ENCODE measurements at regions not wholly inside any gene's neighbourhood (a gene's known extent, or its start where the extent isn't known, plus 50 kb on each side); places are given as distances from the start of the nearest gene placed in this dataset.

GRCh38 chr6:113120582-113121285 is 736.4 kb upstream of the MARCKS start:
- TF ChIP-seq EZH2 (IDR thresholded peaks at IDR 0.05; ENCODE audit: borderline replicate concordance, low read length), result no peak
- no peak for TF ChIP-seq CTCF (IDR thresholded peaks at IDR 0.05; ENCODE audit: low read length)
